Kidney capillary endothelial cell (primary cell): ENCODE measurements at regions not wholly inside any gene's neighbourhood (a gene's known extent, or its start where the extent isn't known, plus 50 kb on each side); places are given as distances from the start of the nearest gene placed in this dataset.
"Not testable (repeated sequence)": the region's sequence is repeated elsewhere in the genome, so short reads cannot be mapped to it uniquely, and the experiment has no call there.

Experiments used
- DNase-seq: peaks from one replicate; pipeline ENCODE4 v3.0.0-alpha.2; 2018; ENCODE audit warnings: low spot score

- no peak for DNase-seq
Measured at GRCh38 chr13:78138756-78139155, 220.1 kb upstream of the EDNRB start.

DNA sequence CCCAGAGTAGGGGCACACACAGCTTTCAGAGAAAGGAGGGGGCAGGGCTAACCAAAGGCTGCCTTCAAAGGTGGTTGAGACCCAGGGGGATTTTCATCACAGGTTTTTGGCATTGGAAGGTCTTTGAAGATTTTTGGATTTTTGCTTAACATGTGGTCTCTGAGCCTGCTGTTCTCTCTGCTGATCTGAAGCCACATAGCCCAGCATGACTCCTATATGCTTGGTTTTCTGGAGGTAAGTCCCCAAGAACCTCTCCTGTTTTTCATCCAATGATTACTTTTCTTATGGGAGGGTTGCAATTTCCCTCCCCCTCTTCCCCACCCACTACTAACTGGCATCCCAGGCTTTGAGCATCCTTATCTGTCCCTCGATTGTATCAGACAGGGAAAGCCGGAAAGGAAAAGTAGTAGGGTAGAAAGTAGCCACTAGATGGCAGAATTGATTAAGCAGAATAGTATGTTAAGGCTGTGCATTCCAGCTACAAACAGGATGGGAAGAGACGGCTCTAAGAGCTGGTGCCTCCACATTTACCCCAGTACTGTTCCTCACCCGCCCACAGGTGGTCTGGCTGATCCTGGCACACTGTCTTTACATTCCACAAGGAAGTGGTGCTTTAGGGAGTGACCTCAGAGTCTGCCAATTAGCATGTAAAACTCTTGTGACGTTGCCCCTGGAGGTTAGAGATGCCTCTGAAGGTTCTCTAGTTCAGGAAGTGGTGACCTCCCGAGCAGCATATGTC, 218.9 kb upstream of the EDNRB start:
- peak; percentile 77 for DNase-seq

DNA sequence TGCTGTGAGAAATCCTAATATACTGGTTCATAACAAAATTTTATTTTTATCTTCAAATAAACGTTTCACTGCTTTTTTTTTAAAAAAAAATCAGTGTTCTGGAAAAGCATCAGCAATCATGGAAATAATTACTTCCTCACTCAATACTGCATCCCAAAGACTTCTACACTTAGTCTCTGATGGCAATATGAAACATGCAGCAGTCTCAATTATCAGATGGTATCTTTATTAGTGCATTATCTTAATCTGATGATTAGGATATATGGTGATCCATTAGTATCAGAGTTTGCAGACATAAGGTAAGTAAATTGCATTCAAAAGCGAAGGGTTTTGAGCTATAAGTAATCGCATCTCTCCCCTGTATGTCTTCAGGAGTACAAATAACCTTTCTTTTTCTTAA, 218.3 kb upstream of the EDNRB start:
- no peak for DNase-seq

- no peak for DNase-seq
Measured at GRCh38 chr13:78133511-78133910, 214.9 kb upstream of the EDNRB start.

GRCh38 chr13:78131811-78132210, 213.2 kb upstream of the EDNRB start:
- DNase-seq: no peak

DNA sequence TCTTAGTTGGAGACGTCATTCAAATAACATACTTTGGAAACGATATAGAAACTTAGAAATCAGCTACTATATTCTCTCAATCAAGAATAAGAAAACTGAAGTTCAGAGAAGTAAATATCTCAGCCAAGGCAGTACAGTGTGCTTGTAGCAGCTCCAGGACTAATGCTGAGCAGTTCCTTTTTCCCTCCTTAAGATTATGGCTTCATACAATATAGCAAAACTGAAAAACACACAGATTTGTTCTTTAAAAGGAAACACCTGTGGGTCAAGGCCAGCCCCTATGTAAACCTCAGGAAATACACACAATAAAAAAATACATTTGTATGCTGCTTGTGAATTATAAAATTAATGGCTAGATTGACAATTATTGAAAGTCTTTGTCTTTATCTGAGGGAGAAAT, 212.7 kb upstream of the EDNRB start:
- DNase-seq: no peak

DNA sequence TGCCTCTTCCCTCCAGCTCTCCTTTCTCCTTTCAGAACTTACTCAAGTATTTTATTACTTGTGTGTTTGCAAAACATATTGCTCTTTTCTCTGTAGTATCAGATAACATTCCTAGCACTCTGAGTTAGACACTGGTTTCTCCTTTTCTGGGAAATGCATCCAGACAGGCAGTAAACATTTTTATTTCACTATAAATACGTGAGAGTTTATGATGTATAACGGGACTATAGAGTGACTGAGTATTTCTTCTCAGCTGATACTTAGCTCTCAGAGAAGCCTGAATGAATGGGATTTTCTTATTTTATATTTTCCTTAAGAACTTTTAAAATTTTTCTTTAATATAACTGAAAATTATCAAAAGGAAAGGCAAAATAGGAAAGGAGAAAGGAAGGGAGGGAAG, 211.2 kb upstream of the EDNRB start:
- DNase-seq: no peak

DNA sequence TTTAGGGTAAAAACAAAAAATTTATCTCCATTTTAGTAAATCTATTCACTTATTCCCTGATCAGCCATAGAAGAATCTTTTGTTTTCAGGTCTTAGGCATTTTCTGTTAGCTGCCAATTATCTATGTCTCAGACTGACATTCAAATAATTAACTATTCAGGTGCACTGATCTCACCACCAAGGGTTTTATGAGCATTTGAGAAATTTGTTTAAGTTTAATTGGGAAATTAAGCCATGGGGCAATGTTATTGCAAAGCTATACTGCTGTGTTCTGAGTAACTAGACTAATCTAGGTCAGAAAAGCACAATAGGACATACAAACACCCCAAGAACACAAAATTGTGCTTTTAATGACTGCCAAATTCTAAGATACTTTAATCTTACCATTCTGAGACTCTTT, 210.7 kb upstream of the EDNRB start:
- DNase-seq: no peak

DNA sequence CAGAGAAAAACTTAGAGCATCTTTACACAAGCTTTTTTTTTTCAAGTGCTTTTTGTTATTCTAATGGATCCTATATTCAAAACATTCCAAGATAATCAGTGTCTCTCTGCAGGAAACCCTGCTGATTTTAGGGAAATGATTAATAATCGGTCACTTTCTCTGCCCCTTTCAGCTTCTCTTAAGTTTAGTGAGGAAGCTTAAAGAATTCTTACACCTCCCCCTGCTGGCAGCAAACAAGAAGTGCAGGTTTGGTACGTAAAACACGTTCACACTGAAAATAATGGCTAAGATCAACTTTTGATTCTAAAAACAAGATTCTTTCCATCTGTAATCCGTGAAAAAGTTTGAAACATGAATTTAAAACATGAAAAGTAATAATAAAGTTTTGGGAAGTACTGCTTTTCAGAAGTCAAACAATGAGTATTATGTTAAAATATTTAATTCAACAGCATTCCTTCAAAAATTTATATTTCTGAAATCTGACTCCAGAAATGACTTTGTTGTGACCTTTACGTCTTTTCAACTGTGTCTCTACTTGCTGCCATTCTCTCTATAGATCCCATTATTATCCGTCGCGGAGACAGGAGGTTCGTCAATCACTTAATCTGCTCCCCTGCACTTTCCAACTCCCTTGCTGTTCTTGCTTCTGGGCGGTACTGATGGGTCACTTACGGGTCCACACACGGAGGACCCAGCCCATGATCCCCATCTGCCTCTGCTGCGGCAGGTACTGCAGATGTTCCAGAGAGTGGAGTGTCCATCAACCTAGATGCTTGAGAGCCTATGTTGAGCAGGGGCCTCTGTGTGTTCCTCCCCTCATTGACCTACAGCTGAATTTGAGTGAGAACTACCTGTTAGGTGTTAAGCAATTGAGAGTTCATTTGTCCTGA, 203.1 kb upstream of the EDNRB start:
- peak; percentile 74 for DNase-seq

GRCh38 chr13:78121001-78121400, 202.4 kb upstream of the EDNRB start:
- no peak for DNase-seq

DNA sequence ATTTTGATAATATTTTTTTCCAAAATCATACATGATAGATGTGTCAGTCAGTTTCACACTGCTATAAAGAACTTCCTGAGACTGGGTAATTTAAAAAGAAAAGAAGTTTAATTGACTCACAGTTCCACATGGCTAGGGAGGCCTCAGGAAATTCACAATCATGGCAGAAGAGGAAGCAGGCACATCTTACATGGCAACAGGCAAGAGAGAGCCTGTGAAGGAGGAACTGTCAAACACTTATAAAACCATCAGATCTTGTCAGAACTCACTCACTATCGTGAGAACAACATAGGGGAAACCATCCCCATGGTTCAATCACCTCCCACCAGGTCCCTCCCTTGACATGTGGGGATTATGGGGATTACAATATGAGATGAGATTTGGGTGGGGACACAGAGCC, 201.5 kb upstream of the EDNRB start:
- DNase-seq: not testable (repeated sequence)

DNA sequence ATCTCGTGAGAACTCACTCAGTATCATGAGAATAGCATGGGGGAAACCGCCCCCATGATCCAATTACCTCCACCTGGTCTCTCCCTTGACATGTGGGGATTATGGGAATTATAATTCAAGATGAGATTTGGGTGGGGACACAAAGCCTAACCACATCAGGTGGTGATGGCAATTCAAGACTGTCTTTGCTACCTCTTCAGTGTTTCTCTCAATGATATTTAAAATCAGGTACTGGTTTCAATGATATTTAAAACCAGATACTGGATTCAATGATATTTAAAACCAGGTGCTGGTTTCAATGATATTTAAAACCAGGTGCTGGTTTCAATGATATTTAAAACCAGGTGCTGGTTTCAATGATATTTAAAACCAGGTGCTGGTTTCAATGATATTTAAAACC, 198.4 kb upstream of the EDNRB start:
- DNase-seq: not testable (repeated sequence)

- no peak for DNase-seq
Measured at GRCh38 chr13:78105656-78106055, 187.0 kb upstream of the EDNRB start.

DNA sequence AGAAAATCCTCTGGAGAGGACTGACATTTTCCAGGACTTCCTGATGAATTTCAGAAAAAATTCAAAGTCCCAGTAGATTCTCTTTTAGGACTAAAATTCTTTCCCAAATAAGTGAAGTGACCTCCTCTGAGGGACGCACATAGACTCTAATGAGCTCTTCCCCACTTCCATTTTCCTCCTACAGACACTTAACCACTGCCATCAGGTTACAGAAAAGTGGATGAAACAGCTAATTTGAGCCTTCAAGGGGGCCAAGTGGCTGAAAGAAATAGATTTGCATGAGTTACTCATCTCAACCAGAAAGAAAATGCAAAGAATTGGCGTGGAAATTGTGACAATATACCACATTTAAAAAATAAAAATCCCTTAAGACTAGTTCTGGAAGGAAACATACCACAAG, 185.3 kb upstream of the EDNRB start:
- DNase-seq: no peak

DNA sequence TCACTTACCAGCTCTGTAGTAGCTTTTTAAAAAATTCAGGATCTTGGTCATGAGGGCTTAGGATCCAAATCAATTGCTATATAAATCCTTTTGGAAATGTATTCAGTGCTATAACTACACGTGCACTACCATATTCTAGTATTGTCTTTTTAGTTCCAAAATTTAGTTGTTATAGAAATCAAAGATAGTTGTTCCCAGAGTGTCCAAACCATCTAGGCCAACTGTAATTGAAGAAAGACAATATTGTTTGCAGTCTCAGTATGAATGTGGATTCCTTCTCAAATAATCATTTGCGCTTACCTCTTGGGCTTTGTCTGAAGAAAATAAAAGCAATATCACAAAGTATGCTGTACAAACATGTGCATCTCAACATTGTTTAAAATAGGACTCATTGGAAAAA, 184.1 kb upstream of the EDNRB start:
- no peak for DNase-seq

GRCh38 chr13:78102121-78102677, 183.6 kb upstream of the EDNRB start:
- DNase-seq: peak; percentile 19

DNA sequence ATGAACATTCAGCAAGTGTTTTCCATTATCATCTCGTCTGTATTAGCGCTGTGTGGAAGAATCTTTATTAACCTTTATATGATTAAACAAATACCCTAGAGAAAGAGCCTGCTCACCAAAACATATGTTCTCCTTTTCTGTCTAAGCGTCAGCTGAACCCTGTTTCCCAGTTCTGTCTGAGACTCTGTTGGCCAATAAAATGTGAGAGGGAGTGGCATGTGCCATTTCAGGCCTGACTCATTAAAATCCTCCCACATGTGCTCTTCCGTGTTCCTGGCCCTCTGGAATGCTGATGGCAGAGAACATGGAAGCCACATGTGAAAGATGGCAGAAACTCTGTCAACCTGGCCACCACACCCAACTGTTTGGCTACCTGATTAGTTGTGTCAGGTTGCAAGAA, 181.9 kb upstream of the EDNRB start:
- DNase-seq: no peak

- no peak for DNase-seq
Measured at GRCh38 chr13:78098249-78098648, 179.6 kb upstream of the EDNRB start.

- DNase-seq: no peak
Measured at GRCh38 chr13:78096221-78096620, 177.6 kb upstream of the EDNRB start.

- DNase-seq: no peak
Measured at GRCh38 chr13:78087966-78088678, 169.5 kb upstream of the EDNRB start.

GRCh38 chr13:78085434-78086225, 167.0 kb upstream of the EDNRB start:
- DNase-seq: no peak

DNA sequence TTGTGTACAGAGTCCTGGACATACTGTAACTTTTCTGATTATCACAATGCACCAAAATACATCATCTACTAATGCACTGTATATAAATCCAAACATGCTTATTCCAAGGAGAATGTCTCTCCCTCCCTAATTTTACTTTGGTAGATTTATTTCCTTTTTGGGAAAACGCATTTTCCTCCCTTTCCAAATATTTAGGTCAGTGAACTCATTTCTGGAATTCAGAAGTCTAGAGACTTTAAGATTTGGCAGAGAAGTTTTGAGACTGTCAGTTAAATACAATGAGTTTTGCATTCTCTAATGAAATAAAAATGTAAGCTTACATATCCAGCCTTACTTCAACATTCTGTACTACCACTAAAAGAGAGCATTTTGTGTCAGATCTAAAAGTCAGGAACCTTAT, 165.8 kb upstream of the EDNRB start:
- DNase-seq: no peak
